Upper lobe of left lung (tissue), 4 donors: ENCODE measurements at regions not wholly inside any gene's neighbourhood (a gene's known extent, or its start where the extent isn't known, plus 50 kb on each side); places are given as distances from the start of the nearest gene placed in this dataset.

Experiments
- CTCF ChIP-seq, 6 experiments: fragments of 450-650 bp in 4 of 6; fragments of 200-600 bp in 2 of 6; sonication (generic) in 2 of 6; IDR thresholded peaks; one replicate each; pipeline ENCODE4 v1.5.1; 2016 to 2019; ENCODE audit warnings: antibody characterized with exemption in 6 of 6
- POLR2A ChIP-seq, 4 donors: fragments of 450-650 bp; IDR thresholded peaks; one replicate each; pipeline ENCODE4 v1.5.1; 2016 to 2017; ENCODE audit warnings: antibody characterized with exemption in 4 of 4, mild to moderate bottlenecking in 2 of 4

- no peak for TF ChIP-seq CTCF (IDR thresholded peaks at IDR 0.05)
- TF ChIP-seq POLR2A (IDR thresholded peaks at IDR 0.05) = no peak
Measured at GRCh38 chr15:70306582-70306981, 208.9 kb upstream of the TLE3 start.
